ENCODE measurements at regions not wholly inside any gene's neighbourhood (a gene's known extent, or its start where the extent isn't known, plus 50 kb on each side); places are given as distances from the start of the nearest gene placed in this dataset.

GRCh38 chr3:117144853-117145252 is 435.3 kb downstream of the TUSC7 start:
- intact Hi-C loops (cut with DNase I; ENCODE audit: low total_unique reads): no loop called here
- H3K4me3 ChIP-seq (ENCODE audit: low read depth, poor library complexity, severe bottlenecking): no peak overlapping the region
- no peak for TF ChIP-seq CTCF (IDR thresholded peaks at IDR 0.05)
- WGBS, 2 donors: 10 to 14% methylated on average over 5 of the region's 5 CpGs
- no peak for DNase-seq (ENCODE audit: low spot score in 2 of 2)

- DNase-seq (ENCODE audit: low spot score in 2 of 2): no peak
- no peak for TF ChIP-seq POLR2A (IDR thresholded peaks at IDR 0.05)
- 42 to 50% methylated on average over 2 of the region's 2 CpGs for WGBS, 2 donors
- H3K4me3 ChIP-seq (ENCODE audit: low read depth, poor library complexity, severe bottlenecking): no peak overlapping the region
- intact Hi-C loops (cut with DNase I; ENCODE audit: low total_unique reads): no loop called here
These were observed 436.1 kb downstream of the TUSC7 start for GRCh38 chr3:117145677-117146076.

- no peak for DNase-seq (ENCODE audit: low spot score in 2 of 2)
- H3K4me3 ChIP-seq (ENCODE audit: low read depth, poor library complexity, severe bottlenecking): no peak overlapping the region
- WGBS, 2 donors: 61 to 76% methylated on average over 1 of the region's 1 CpG
- intact Hi-C loops (cut with DNase I; ENCODE audit: low total_unique reads): no loop called here
- no peak for TF ChIP-seq CTCF (IDR thresholded peaks at IDR 0.05)
- no peak for TF ChIP-seq POLR2A (IDR thresholded peaks at IDR 0.05)
These were observed 437.0 kb downstream of the TUSC7 start for GRCh38 chr3:117146571-117146970.

GRCh38 chr3:117149584-117149983 is 440.0 kb downstream of the TUSC7 start:
- H3K4me3 ChIP-seq (ENCODE audit: low read depth, poor library complexity, severe bottlenecking): no peak overlapping the region
- intact Hi-C loops (cut with DNase I; ENCODE audit: low total_unique reads): no loop called here
- DNase-seq (ENCODE audit: low spot score in 2 of 2): no peak
- TF ChIP-seq CTCF (IDR thresholded peaks at IDR 0.05) (no peak), POLR2A (IDR thresholded peaks at IDR 0.05) (no peak)
- 56 to 59% methylated on average over 2 of the region's 2 CpGs for WGBS, 2 donors

GRCh38 chr3:117150628-117151027 is 441.0 kb downstream of the TUSC7 start:
- TF ChIP-seq POLR2A (IDR thresholded peaks at IDR 0.05) (no peak), CTCF (IDR thresholded peaks at IDR 0.05) (no peak)
- H3K4me3 ChIP-seq (ENCODE audit: low read depth, poor library complexity, severe bottlenecking): no peak overlapping the region
- intact Hi-C loops (cut with DNase I; ENCODE audit: low total_unique reads): no loop called here
- WGBS, 2 donors: 83% methylated on average over 3 of the region's 3 CpGs
- DNase-seq (ENCODE audit: low spot score in 2 of 2): no peak

GRCh38 chr3:117160176-117160575 is 450.6 kb downstream of the TUSC7 start:
- no peak overlapping the region for H3K4me3 ChIP-seq (ENCODE audit: low read depth, poor library complexity, severe bottlenecking)
- intact Hi-C loops (cut with DNase I; ENCODE audit: low total_unique reads): no loop called here
- DNase-seq (ENCODE audit: low spot score in 2 of 2): no peak
- 48 to 55% methylated on average over 3 of the region's 3 CpGs for WGBS, 2 donors
- TF ChIP-seq POLR2A (IDR thresholded peaks at IDR 0.05) (no peak), CTCF (IDR thresholded peaks at IDR 0.05) (no peak)

Measured in lower leg skin (tissue), 4 donors.